Activated CD8-positive, alpha-beta T cell treated with anti-CD3 and anti-CD28 coated beads for 36 hours (primary cell): ENCODE measurements at regions not wholly inside any gene's neighbourhood (a gene's known extent, or its start where the extent isn't known, plus 50 kb on each side); places are given as distances from the start of the nearest gene placed in this dataset.
"Not testable (repeated sequence)": the region's sequence is repeated elsewhere in the genome, so short reads cannot be mapped to it uniquely, and the experiment has no call there.

Experiments
- ATAC-seq: fragments of 200-7000 bp; cut with Tn5 transposase; one replicate; pipeline ENCODE4 v1.10.0; 2021; ENCODE audit warnings: mild to moderate bottlenecking, moderate library complexity
- CTCF ChIA-PET: fragments of 350-600 bp; sonication (Branson Sonifier 250); formaldehyde crosslinking; loops from one replicate; lab custom pipeline; 2021; ENCODE audit warnings: antibody characterized with exemption; lab: Charles Lee
- POLR2A ChIA-PET: fragments of 350-600 bp; sonication (Branson Sonifier 250); formaldehyde crosslinking; loops from one replicate; lab custom pipeline; 2021; ENCODE audit warnings: antibody characterized with exemption; lab: Charles Lee
- DNase-seq: peaks from one replicate; pipeline ENCODE4 v3.0.0-alpha.2; 2020
- H3K27ac Mint-ChIP-seq: one replicate; pipeline ENCODE4 v1.8.0; 2021; ENCODE audit warnings: mild to moderate bottlenecking, mixed read lengths
- H3K27me3 Mint-ChIP-seq: one replicate; pipeline ENCODE4 v1.8.0; 2021; ENCODE audit warnings: mixed read lengths
- H3K36me3 Mint-ChIP-seq: one replicate; pipeline ENCODE4 v1.8.0; 2021; ENCODE audit warnings: low read depth, mixed read lengths
- H3K4me1 Mint-ChIP-seq: one replicate; pipeline ENCODE4 v1.8.0; 2021; ENCODE audit warnings: low read depth, mixed read lengths
- H3K4me3 Mint-ChIP-seq: one replicate; pipeline ENCODE4 v1.8.0; 2021; ENCODE audit warnings: mild to moderate bottlenecking, moderate library complexity, mixed read lengths
- H3K9me3 Mint-ChIP-seq: one replicate; pipeline ENCODE4 v1.8.0; 2021; ENCODE audit warnings: mixed read lengths
- intact Hi-C: fragments of 100-400 bp; cut with micrococcal nuclease; formaldehyde crosslinking; loops from one replicate; pipeline ENCODE4 v1.10.0; 2022

GRCh38 chr5:177664737-177665136 is 64.8 kb downstream of the B4GALT7 start:
- H3K36me3 Mint-ChIP-seq, DNase-seq, intact Hi-C loops, POLR2A ChIA-PET, H3K27ac Mint-ChIP-seq, H3K27me3 Mint-ChIP-seq, H3K9me3 Mint-ChIP-seq, ATAC-seq, H3K4me3 Mint-ChIP-seq, CTCF ChIA-PET: not testable (repeated sequence)
- peaks cover 12% of the 10 kb centered on the region for H3K4me1 Mint-ChIP-seq

DNA sequence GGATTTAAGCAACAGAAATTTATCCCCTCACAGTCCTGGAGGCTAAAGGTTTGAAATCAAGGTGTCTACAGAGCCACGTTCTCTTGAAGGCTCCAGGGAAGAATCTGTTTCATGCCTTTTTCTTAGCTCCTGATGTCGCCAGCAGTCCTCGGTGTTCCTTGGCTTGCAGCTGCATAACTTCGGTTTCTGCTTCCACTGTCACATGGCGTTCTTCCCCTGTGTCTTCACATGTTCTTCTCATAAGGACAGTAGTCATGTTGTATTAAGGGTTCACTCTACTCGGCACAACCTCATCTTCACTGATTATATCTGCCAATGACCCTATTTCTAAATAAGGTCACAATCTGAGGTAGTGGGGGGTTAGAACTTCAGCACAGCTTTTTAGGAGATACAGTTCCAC is 65.2 kb downstream of the B4GALT7 start:
- CTCF ChIA-PET, intact Hi-C loops, H3K27ac Mint-ChIP-seq, POLR2A ChIA-PET, H3K27me3 Mint-ChIP-seq, ATAC-seq, DNase-seq, H3K36me3 Mint-ChIP-seq, H3K4me3 Mint-ChIP-seq, H3K9me3 Mint-ChIP-seq: not testable (repeated sequence)
- peaks cover 12% of the 10 kb centered on the region for H3K4me1 Mint-ChIP-seq

GRCh38 chr5:177665960-177666359 is 66.0 kb downstream of the B4GALT7 start:
- intact Hi-C loops, POLR2A ChIA-PET, H3K4me3 Mint-ChIP-seq, H3K9me3 Mint-ChIP-seq, CTCF ChIA-PET, H3K27ac Mint-ChIP-seq, H3K36me3 Mint-ChIP-seq, DNase-seq, ATAC-seq, H3K27me3 Mint-ChIP-seq: not testable (repeated sequence)
- peaks cover 14% of the 10 kb centered on the region for H3K4me1 Mint-ChIP-seq

DNA sequence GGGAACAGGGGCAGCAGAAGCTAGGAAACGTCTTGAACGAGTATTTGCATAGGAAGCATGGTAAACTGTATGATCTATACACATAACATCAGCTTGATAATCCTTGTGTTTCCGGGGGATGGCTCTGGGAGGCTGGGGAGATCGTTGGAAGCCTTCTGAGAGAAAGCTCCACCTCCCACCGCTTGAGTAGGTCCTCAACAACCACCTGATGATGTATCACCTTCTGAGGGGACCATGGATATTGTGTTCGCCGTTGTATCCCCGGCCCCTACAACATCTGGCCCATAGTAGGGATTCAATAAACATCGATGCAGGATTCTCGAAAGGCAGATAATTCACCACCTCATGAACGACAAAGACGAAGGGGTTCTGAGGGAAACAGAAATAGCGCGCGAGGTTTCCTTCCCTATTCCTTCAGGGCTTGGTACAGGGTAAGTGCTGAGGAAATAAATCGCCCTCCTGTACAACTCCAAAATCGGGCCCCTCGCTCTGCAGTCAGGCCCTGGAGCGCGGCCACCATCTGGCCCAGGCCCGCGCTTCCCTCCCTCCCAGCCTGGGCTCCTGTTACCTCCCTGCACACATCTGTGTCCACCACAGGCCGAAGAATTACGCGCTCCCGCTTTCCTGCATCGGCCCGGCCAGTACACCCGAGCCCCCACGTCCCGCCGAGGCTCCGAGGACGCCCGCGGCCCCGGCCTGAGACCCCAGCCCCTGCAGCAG is 71.3 kb downstream of the B4GALT7 start:
- intact Hi-C loops, H3K36me3 Mint-ChIP-seq, H3K27me3 Mint-ChIP-seq, POLR2A ChIA-PET, CTCF ChIA-PET, H3K9me3 Mint-ChIP-seq, H3K27ac Mint-ChIP-seq: not testable (repeated sequence)
- Mint-ChIP-seq H3K4me1 (peaks cover 12% of the 10 kb centered on the region), H3K4me3 (peak overlapping the region; percentile 29)
- ATAC-seq (peak; percentile 46), DNase-seq (peak; percentile 15)

DNA sequence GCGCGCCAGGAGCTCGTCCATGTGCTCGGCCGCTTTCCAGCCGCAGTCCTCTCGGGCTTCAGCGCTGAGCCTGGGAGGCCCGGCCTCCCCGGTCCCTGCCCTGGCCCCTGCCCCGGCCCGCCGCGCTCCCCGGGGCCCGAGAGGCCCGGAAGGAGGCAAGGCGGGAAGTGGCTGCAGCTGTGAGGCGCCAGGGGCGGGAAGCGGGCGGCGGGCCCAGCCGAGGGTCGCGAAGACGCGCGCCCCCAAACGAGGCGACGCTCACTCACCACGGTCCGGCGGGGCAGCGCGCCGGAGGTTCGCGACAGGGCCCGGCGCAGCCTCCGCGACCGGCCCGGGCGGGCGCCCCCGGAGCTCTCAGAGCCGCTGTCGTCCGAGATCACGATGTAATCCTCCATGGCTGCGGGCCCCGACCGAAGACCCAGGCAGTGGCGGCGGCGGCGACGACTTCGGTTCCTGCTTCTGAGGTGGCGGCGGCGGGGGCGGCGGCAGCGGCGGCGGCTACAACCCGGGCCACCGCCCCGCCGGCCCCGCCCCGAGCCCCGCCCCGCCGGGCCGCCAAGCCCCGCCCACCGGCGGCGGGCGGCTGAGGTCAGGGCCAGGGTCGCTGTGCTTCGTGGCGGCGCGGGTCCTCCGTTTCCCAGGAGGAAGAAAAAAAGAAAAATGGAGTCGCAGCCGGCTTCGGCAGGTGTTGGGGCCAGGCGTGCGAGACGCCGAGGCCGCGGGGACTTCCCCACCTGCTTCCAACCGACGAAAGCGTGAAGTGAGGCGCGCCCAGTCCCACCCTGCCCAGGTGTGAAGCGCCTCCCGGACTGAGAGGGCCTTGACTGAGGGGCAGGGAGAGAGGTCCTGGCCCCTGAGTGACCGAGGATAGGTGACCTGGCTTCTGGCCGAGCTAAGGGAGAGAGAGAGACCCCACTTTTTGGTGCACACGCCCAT is 72.1 kb downstream of the B4GALT7 start:
- ATAC-seq (peak; percentile 78), DNase-seq (peak; percentile 80)
- H3K27ac Mint-ChIP-seq, intact Hi-C loops, H3K9me3 Mint-ChIP-seq, POLR2A ChIA-PET, H3K27me3 Mint-ChIP-seq, H3K36me3 Mint-ChIP-seq, H3K4me3 Mint-ChIP-seq, CTCF ChIA-PET: not testable (repeated sequence)
- peaks cover 12% of the 10 kb centered on the region for H3K4me1 Mint-ChIP-seq
